HEK293 (cell line): ENCODE measurements at regions not wholly inside any gene's neighbourhood (a gene's known extent, or its start where the extent isn't known, plus 50 kb on each side); places are given as distances from the start of the nearest gene placed in this dataset.

Source experiments
- CTCF ChIA-PET: fragments of 350-600 bp; formaldehyde crosslinking; extraction: SDS; loops from one replicate; lab custom pipeline; 2021; ENCODE audit warnings: antibody characterized with exemption; lab: Yijun Ruan, JAX
- POLR2A ChIA-PET: fragments of 300-600 bp; formaldehyde crosslinking; extraction: SDS; loops from one replicate; lab custom pipeline; 2020; ENCODE audit warnings: antibody characterized with exemption, inconsistent platforms; lab: Yijun Ruan, JAX
- H3K27ac ChIP-seq: fragments of 200-500 bp; sonication (Bioruptor generic); 2 replicates; pipeline ENCODE4 v1.5.1; 2014; ENCODE audit warnings: low read depth, low read length, control low read depth, inconsistent platforms; ENCODE audit errors: extremely low read depth
- H3K36me3 ChIP-seq, 2 experiments: fragments of 200-500 bp in 1 of 2; sonication (Bioruptor generic) in 1 of 2; 1 replicate in 1 of 2; 2 replicates in 1 of 2; pipeline ENCODE4 v1.5.1; 2014 to 2017; ENCODE audit warnings: inconsistent platforms in 2 of 2, low read length in 2 of 2; ENCODE audit not compliant: control insufficient read depth in 2 of 2, insufficient read depth in 1 of 2
- H3K4me1 ChIP-seq: fragments of 200-500 bp; sonication (Bioruptor generic); 2 replicates; pipeline ENCODE4 v1.5.1; 2014; ENCODE audit warnings: mild to moderate bottlenecking, low read length, inconsistent platforms; ENCODE audit not compliant: control insufficient read depth, insufficient read depth
- H3K4me3 ChIP-seq: 2 replicates; pipeline ENCODE4 v1.5.1; 2011; ENCODE audit warnings: low read depth, mild to moderate bottlenecking, control low read depth, low read length, moderate library complexity
- H3K9me3 ChIP-seq: fragments of 200-500 bp; sonication (Bioruptor generic); 2 replicates; pipeline ENCODE4 v1.5.1; 2014; ENCODE audit warnings: low read depth, low read length, inconsistent platforms; ENCODE audit not compliant: control insufficient read depth, insufficient read depth
- BCL11B ChIP-seq: fragments of 450-650 bp; formaldehyde crosslinking; IDR thresholded peaks from 2 replicates; pipeline ENCODE4 v1.5.1; 2016; ENCODE audit warnings: low read depth, missing biosample characterization, missing genetic modification characterization
- EGR2 ChIP-seq: fragments of 450-650 bp; formaldehyde crosslinking; IDR thresholded peaks from 2 replicates; pipeline ENCODE4 v1.5.1; 2016; ENCODE audit warnings: low read depth, missing biosample characterization, missing genetic modification characterization
- GLIS2 ChIP-seq: fragments of 450-650 bp; formaldehyde crosslinking; IDR thresholded peaks from 2 replicates; pipeline ENCODE4 v1.5.1; 2016; ENCODE audit warnings: missing biosample characterization, missing genetic modification characterization
- KLF1 ChIP-seq: fragments of 450-650 bp; formaldehyde crosslinking; IDR thresholded peaks from 2 replicates; pipeline ENCODE4 v1.5.1; 2016; ENCODE audit warnings: missing biosample characterization, missing genetic modification characterization
- MZF1 ChIP-seq: fragments of 450-650 bp; formaldehyde crosslinking; IDR thresholded peaks from 2 replicates; pipeline ENCODE4 v1.5.1; 2017; ENCODE audit warnings: missing biosample characterization, missing genetic modification characterization, borderline replicate concordance
- SETDB1 ChIP-seq: IDR thresholded peaks from one replicate; pipeline ENCODE4 v1.6.1; 2017; ENCODE audit warnings: mild to moderate bottlenecking, low read length, moderate library complexity, mixed read lengths; ENCODE audit not compliant: insufficient read length
- ZBTB17 ChIP-seq: fragments of 450-650 bp; formaldehyde crosslinking; IDR thresholded peaks from 2 replicates; pipeline ENCODE4 v1.5.1; 2016; ENCODE audit warnings: missing biosample characterization, missing genetic modification characterization
- ZBTB48 ChIP-seq: fragments of 450-650 bp; formaldehyde crosslinking; IDR thresholded peaks from 2 replicates; pipeline ENCODE4 v1.5.1; 2016; ENCODE audit warnings: missing biosample characterization, missing genetic modification characterization
- ZNF138 ChIP-seq: fragments of 450-650 bp; formaldehyde crosslinking; IDR thresholded peaks from 2 replicates; pipeline ENCODE4 v1.5.1; 2016; ENCODE audit warnings: missing biosample characterization, missing genetic modification characterization, borderline replicate concordance
- ZNF223 ChIP-seq: fragments of 450-650 bp; formaldehyde crosslinking; IDR thresholded peaks from 2 replicates; pipeline ENCODE4 v1.5.1; 2016; ENCODE audit warnings: missing biosample characterization, missing genetic modification characterization
- ZNF354C ChIP-seq: fragments of 450-650 bp; formaldehyde crosslinking; IDR thresholded peaks from 2 replicates; pipeline ENCODE4 v1.5.1; 2016; ENCODE audit warnings: missing biosample characterization, missing genetic modification characterization, low read depth, borderline replicate concordance
- ZNF658 ChIP-seq: fragments of 450-650 bp; formaldehyde crosslinking; IDR thresholded peaks from 2 replicates; pipeline ENCODE4; 2016; ENCODE audit warnings: missing biosample characterization, missing genetic modification characterization
- ZNF670 ChIP-seq: fragments of 450-650 bp; formaldehyde crosslinking; IDR thresholded peaks from 2 replicates; pipeline ENCODE4 v1.5.1; 2016; ENCODE audit warnings: missing biosample characterization, missing genetic modification characterization, low read depth
- ZNF707 ChIP-seq: fragments of 450-650 bp; formaldehyde crosslinking; IDR thresholded peaks from 2 replicates; pipeline ENCODE4 v1.5.1; 2016; ENCODE audit warnings: missing biosample characterization, missing genetic modification characterization
- ZNF76 ChIP-seq: fragments of 450-650 bp; formaldehyde crosslinking; IDR thresholded peaks from 2 replicates; pipeline ENCODE4; 2016; ENCODE audit warnings: low read depth, missing biosample characterization, missing genetic modification characterization, borderline replicate concordance
- ZNF837 ChIP-seq: fragments of 450-650 bp; formaldehyde crosslinking; IDR thresholded peaks from 2 replicates; pipeline ENCODE4 v1.5.1; 2016; ENCODE audit warnings: missing biosample characterization, missing genetic modification characterization
- ZSCAN16 ChIP-seq: fragments of 450-650 bp; formaldehyde crosslinking; IDR thresholded peaks from 2 replicates; pipeline ENCODE4 v1.5.1; 2016; ENCODE audit warnings: missing biosample characterization, missing genetic modification characterization
- TF ChIP-seq, protein P1 (sequence below): fragments of 450-650 bp; formaldehyde crosslinking; IDR thresholded peaks from 2 replicates; pipeline ENCODE4 v1.5.1; 2016; ENCODE audit warnings: missing biosample characterization, missing genetic modification characterization
- TF ChIP-seq, protein P2 (sequence below): fragments of 450-650 bp; formaldehyde crosslinking; IDR thresholded peaks from 2 replicates; pipeline ENCODE4 v1.5.1; 2016; ENCODE audit warnings: missing biosample characterization, missing genetic modification characterization
- TF ChIP-seq, protein P3 (sequence below): fragments of 450-650 bp; formaldehyde crosslinking; IDR thresholded peaks from 2 replicates; pipeline ENCODE4 v1.5.1; 2016; ENCODE audit warnings: missing biosample characterization, missing genetic modification characterization

DNA sequence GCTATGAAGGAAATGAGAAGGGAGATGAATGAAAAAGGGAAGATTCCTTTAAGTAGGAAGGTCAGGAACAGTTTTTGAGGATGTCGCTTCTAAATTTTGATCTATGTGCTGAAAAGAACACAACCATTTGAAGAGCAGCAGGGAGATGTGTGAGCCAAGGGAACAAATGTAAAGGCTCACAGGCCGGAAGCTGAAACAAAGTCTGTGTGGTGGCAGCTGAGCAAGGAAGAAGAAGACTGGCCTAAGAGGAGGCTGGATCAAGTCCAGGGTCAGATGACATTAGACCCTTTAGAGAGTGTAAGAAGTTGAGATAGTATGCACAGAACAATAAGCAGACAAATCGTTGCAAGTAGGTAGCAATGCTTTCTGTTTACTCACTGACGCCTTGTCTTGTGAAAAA lies 1631.4 kb upstream of the TENM4 start:
- POLR2A ChIA-PET, result no interaction called here
- Histone ChIP-seq H3K4me1 (no peaks in the 10 kb centered on the region), H3K36me3 (no peaks in the 10 kb centered on the region), H3K27ac (no peak overlapping the region), H3K4me3 (no peak overlapping the region), H3K9me3 (no peaks in the 10 kb centered on the region)
- CTCF ChIA-PET, result no interaction called here
- TF ChIP-seq, protein P1, sequence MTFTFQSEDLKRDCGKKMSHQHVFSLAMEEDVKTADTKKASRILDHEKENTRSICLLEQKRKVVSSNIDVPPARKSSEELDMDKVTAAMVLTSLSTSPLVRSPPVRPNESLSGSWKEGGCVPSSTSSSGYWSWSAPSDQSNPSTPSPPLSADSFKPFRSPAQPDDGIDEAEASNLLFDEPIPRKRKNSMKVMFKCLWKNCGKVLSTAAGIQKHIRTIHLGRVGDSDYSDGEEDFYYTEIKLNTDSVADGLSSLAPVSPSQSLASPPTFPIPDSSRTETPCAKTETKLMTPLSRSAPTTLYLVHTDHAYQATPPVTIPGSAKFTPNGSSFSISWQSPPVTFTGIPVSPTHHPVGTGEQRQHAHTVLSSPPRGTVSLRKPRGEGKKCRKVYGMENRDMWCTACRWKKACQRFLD (tag by site-specific recombination), result no peak
- TF ChIP-seq ZNF837 (tag by site-specific recombination) (no peak), ZSCAN16 (tag by site-specific recombination) (no peak), ZNF670 (tag by site-specific recombination) (no peak), ZNF707 (no peak), ZNF658 (tag by site-specific recombination) (no peak), SETDB1 (no peak)

DNA sequence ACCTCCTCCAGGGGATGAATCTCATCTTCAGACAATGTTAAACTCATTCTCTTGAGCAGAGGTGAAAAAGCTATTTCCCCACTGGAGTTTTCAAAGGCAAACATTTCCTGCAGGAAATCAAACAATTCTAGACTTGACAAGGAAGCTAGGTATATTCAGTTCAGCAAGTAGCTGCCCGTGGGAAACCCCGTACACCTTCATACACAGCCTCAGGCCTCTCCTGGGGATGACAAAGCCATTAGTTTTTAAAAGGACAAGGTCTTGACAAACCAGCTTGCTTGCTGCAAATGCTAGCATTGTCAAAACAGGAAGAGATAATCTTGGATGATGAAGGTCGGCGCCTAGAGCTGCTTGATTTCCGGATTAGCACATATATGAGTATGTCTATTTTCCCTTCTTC lies 1630.8 kb upstream of the TENM4 start:
- no peaks in the 10 kb centered on the region for H3K4me1 ChIP-seq
- ChIA-PET POLR2A (no interaction called here), CTCF (interaction anchor here (0.6 kb wide), 1 partner anchor 775 kb away, joined by 3 read pairs; no protein-coding TSS in a partner anchor)
- no peak for TF ChIP-seq ZNF76 (tag by site-specific recombination)
- no peak for TF ChIP-seq EGR2 (tag by site-specific recombination)
- no peak for TF ChIP-seq MZF1 (tag by site-specific recombination)
- H3K27ac ChIP-seq, result no peak overlapping the region
- H3K36me3 ChIP-seq, result no peaks in the 10 kb centered on the region
- H3K9me3 ChIP-seq, result no peaks in the 10 kb centered on the region
- H3K4me3 ChIP-seq, result no peak overlapping the region

DNA sequence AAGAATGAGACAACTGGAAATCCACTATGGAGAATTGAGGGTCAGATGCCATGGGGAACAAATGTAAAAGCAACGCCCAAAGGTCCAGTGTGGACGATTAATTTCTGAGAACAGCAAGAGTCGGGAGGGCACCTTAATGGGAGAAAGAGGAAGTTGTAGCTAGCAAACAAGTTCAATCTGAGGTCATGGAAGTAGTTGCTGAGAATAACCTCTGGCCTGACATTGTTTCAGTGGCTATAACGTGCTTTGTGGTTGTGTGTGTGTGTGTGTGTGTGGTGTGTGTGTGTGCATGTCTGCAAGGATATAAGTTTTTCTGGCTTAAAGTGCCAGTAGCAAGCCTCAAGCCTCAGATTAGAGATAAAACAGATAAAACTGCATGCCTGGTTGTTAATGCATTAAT lies 1630.1 kb upstream of the TENM4 start:
- ChIA-PET CTCF (interaction anchor here (0.6 kb wide), 1 partner anchor 775 kb away, joined by 3 read pairs; no protein-coding TSS in a partner anchor), POLR2A (no interaction called here)
- H3K4me1 ChIP-seq, result no peaks in the 10 kb centered on the region
- no peak overlapping the region for H3K4me3 ChIP-seq
- no peaks in the 10 kb centered on the region for H3K9me3 ChIP-seq
- TF ChIP-seq, protein P2, sequence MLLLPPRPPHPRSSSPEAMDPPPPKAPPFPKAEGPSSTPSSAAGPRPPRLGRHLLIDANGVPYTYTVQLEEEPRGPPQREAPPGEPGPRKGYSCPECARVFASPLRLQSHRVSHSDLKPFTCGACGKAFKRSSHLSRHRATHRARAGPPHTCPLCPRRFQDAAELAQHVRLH, result no peak
- TF ChIP-seq ZNF354C (tag by site-specific recombination) (no peak), ZNF138 (tag by site-specific recombination) (no peak), ZBTB48 (no peak), ZNF223 (tag by site-specific recombination) (no peak), BCL11B (tag by site-specific recombination) (no peak), GLIS2 (tag by site-specific recombination) (no peak), ZBTB17 (tag by site-specific recombination) (no peak), KLF1 (no peak)
- TF ChIP-seq, protein P3, sequence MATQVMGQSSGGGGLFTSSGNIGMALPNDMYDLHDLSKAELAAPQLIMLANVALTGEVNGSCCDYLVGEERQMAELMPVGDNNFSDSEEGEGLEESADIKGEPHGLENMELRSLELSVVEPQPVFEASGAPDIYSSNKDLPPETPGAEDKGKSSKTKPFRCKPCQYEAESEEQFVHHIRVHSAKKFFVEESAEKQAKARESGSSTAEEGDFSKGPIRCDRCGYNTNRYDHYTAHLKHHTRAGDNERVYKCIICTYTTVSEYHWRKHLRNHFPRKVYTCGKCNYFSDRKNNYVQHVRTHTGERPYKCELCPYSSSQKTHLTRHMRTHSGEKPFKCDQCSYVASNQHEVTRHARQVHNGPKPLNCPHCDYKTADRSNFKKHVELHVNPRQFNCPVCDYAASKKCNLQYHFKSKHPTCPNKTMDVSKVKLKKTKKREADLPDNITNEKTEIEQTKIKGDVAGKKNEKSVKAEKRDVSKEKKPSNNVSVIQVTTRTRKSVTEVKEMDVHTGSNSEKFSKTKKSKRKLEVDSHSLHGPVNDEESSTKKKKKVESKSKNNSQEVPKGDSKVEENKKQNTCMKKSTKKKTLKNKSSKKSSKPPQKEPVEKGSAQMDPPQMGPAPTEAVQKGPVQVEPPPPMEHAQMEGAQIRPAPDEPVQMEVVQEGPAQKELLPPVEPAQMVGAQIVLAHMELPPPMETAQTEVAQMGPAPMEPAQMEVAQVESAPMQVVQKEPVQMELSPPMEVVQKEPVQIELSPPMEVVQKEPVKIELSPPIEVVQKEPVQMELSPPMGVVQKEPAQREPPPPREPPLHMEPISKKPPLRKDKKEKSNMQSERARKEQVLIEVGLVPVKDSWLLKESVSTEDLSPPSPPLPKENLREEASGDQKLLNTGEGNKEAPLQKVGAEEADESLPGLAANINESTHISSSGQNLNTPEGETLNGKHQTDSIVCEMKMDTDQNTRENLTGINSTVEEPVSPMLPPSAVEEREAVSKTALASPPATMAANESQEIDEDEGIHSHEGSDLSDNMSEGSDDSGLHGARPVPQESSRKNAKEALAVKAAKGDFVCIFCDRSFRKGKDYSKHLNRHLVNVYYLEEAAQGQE (tag by site-specific recombination), result no peak
- H3K36me3 ChIP-seq, result no peaks in the 10 kb centered on the region
- no peak overlapping the region for H3K27ac ChIP-seq
